H1 (cell line): ENCODE measurements at regions not wholly inside any gene's neighbourhood (a gene's known extent, or its start where the extent isn't known, plus 50 kb on each side); places are given as distances from the start of the nearest gene placed in this dataset.
"Not testable (repeated sequence)": the region's sequence is repeated elsewhere in the genome, so short reads cannot be mapped to it uniquely, and the experiment has no call there.

Source experiments
- CTCF ChIA-PET: fragments of 300-600 bp; sonication (Branson Sonifier 250); formaldehyde crosslinking; loops from one replicate; lab custom pipeline; 2021; ENCODE audit not compliant: partially characterized antibody; lab: Charles Lee
- POLR2A ChIA-PET: fragments of 300-600 bp; sonication (Branson Sonifier 250); formaldehyde crosslinking; loops from one replicate; lab custom pipeline; 2021; ENCODE audit warnings: inconsistent platforms; ENCODE audit not compliant: partially characterized antibody; lab: Charles Lee
- DNase-seq, 2 experiments: peaks; one replicate each; pipeline versions ENCODE4 v3.0.0 to v3.0.0-alpha.2; 2010 to 2022; ENCODE audit warnings: low spot score in 2 of 2, low read depth in 1 of 2, mixed read lengths in 1 of 2
- FAIRE-seq: peaks from 2 replicates; lab custom pipeline; 2011; peaks lifted over from hg19 to GRCh38; lab: Jason Lieb, UNC
- H2AFZ ChIP-seq: 2 replicates; pipeline ENCODE4 v1.8.1; 2012; ENCODE audit warnings: low read length, inconsistent platforms
- H2AK5ac ChIP-seq: 2 replicates; pipeline ENCODE4 v1.6.1; 2013; ENCODE audit warnings: low read depth, low read length
- H2BK120ac ChIP-seq: replicated peaks from 2 replicates; pipeline ENCODE3; 2013; ENCODE audit warnings: low read depth, low read length, inconsistent platforms
- H2BK12ac ChIP-seq: 2 replicates; pipeline ENCODE4 v1.6.1; 2013; ENCODE audit warnings: low read depth, low read length
- H2BK15ac ChIP-seq: 2 replicates; pipeline ENCODE4 v1.6.1; 2013; ENCODE audit warnings: low read length
- H2BK20ac ChIP-seq: 2 replicates; pipeline ENCODE4 v1.6.1; 2013; ENCODE audit warnings: low read length
- H2BK5ac ChIP-seq: 2 replicates; pipeline ENCODE4 v1.6.1; 2013; ENCODE audit warnings: low read depth, low read length
- H3K14ac ChIP-seq: 2 replicates; pipeline ENCODE4 v1.6.1; 2013; ENCODE audit warnings: inconsistent platforms; ENCODE audit not compliant: insufficient read length
- H3K18ac ChIP-seq: 2 replicates; pipeline ENCODE4 v1.6.1; 2013; ENCODE audit warnings: low read length; ENCODE audit errors: extremely low read depth
- H3K23ac ChIP-seq: 2 replicates; pipeline ENCODE4 v1.6.1; 2013; ENCODE audit warnings: inconsistent platforms; ENCODE audit not compliant: insufficient read length
- H3K23me2 ChIP-seq: 2 replicates; pipeline ENCODE4 v1.6.1; 2013; ENCODE audit warnings: low read depth, low read length
- H3K27ac ChIP-seq: 2 replicates; pipeline ENCODE4 v1.6.1; 2011; ENCODE audit warnings: low read depth, low read length, inconsistent platforms
- H3K27me3 ChIP-seq, 4 experiments: replicated peaks in 1 of 4; 1 replicate in 1 of 4; 2 replicates in 3 of 4; pipeline versions ENCODE4 v1.6.1 to v1.8.1; 2011 to 2013; ENCODE audit warnings: low read length in 3 of 4, mild to moderate bottlenecking in 3 of 4, inconsistent platforms in 2 of 4, mixed read lengths in 2 of 4, moderate library complexity in 1 of 4; ENCODE audit not compliant: control insufficient read depth in 3 of 4, insufficient read depth in 3 of 4; ENCODE audit errors: extremely low read depth in 1 of 4
- H3K36me3 ChIP-seq, 4 experiments: 2 replicates each; pipeline versions ENCODE4 v1.6.1 to v1.8.1; 2011 to 2013; ENCODE audit warnings: mild to moderate bottlenecking in 4 of 4, low read length in 3 of 4, moderate library complexity in 2 of 4, control low read depth in 1 of 4, inconsistent platforms in 1 of 4; ENCODE audit not compliant: insufficient read depth in 4 of 4, control insufficient read depth in 2 of 4
- H3K4ac ChIP-seq: replicated peaks from 2 replicates; pipeline ENCODE3; 2013; ENCODE audit warnings: low read length, low read depth, mixed read lengths, inconsistent platforms; ENCODE audit not compliant: insufficient read length
- H3K4me1 ChIP-seq, 4 experiments: replicated peaks in 1 of 4; 1 replicate in 1 of 4; 2 replicates in 3 of 4; pipeline versions ENCODE4 v1.6.1 to v1.8.1; 2011 to 2013; ENCODE audit warnings: low read length in 3 of 4, inconsistent platforms in 2 of 4, mixed read lengths in 1 of 4; ENCODE audit not compliant: insufficient read depth in 4 of 4, control insufficient read depth in 3 of 4
- H3K4me2 ChIP-seq, 2 experiments: 2 replicates each; pipeline versions ENCODE4 v1.6.1 to v1.8.1; 2011 to 2013; ENCODE audit warnings: low read depth in 2 of 2, low read length in 2 of 2, control low read depth in 1 of 2, inconsistent platforms in 1 of 2, mild to moderate bottlenecking in 1 of 2; ENCODE audit not compliant: insufficient read depth in 1 of 2
- H3K4me3 ChIP-seq, 4 experiments: fragments of 200-600, 300-600 bp in 1 of 4; sonication (generic), shearing (Covaris generic), sonication (Bioruptor Twin) in 1 of 4; 2 replicates each; pipeline versions ENCODE4 v1.5.1 to v1.8.1; 2011 to 2016; ENCODE audit warnings: low read length in 4 of 4, low read depth in 3 of 4, control low read depth in 2 of 4, inconsistent platforms in 2 of 4, mild to moderate bottlenecking in 2 of 4, mixed read lengths in 1 of 4, moderate library complexity in 1 of 4; ENCODE audit not compliant: insufficient read depth in 2 of 4; ENCODE audit errors: extremely low read depth in 1 of 4
- H3K56ac ChIP-seq: replicated peaks from 2 replicates; pipeline ENCODE3; 2013; ENCODE audit warnings: low read depth, mild to moderate bottlenecking, mixed read lengths, low read length, inconsistent platforms; ENCODE audit not compliant: insufficient read length
- H3K79me1 ChIP-seq: 2 replicates; pipeline ENCODE4 v1.6.1; 2013; ENCODE audit warnings: low read depth, low read length, control low read depth
- H3K79me2 ChIP-seq, 2 experiments: 2 replicates each; pipeline versions ENCODE4 v1.6.1 to v1.8.1; 2012 to 2013; ENCODE audit warnings: low read length in 2 of 2, mild to moderate bottlenecking in 2 of 2, inconsistent platforms in 1 of 2; ENCODE audit not compliant: insufficient read depth in 2 of 2, control insufficient read depth in 1 of 2
- H3K9ac ChIP-seq, 4 experiments: replicated peaks in 1 of 4; 1 replicate in 1 of 4; 2 replicates in 3 of 4; pipeline versions ENCODE4 v1.6.1 to v1.8.1; 2011 to 2013; ENCODE audit warnings: low read depth in 3 of 4, low read length in 3 of 4, control low read depth in 2 of 4, mild to moderate bottlenecking in 2 of 4, moderate library complexity in 2 of 4, inconsistent platforms in 1 of 4; ENCODE audit errors: extremely low read depth in 1 of 4
- H3K9me3 ChIP-seq, 2 experiments: 2 replicates each; pipeline versions ENCODE4 v1.6.1 to v1.8.1; 2012 to 2013; ENCODE audit warnings: mild to moderate bottlenecking in 2 of 2, moderate library complexity in 2 of 2, control low read depth in 1 of 2, inconsistent platforms in 1 of 2, low read depth in 1 of 2, low read length in 1 of 2, mixed read lengths in 1 of 2; ENCODE audit not compliant: insufficient read depth in 2 of 2
- H4K20me1 ChIP-seq, 2 experiments: replicated peaks in 1 of 2; 2 replicates each; pipeline versions ENCODE3 to v1.8.1; 2011 to 2013; ENCODE audit warnings: inconsistent platforms in 2 of 2, low read length in 2 of 2, mild to moderate bottlenecking in 1 of 2; ENCODE audit not compliant: insufficient read depth in 2 of 2, control insufficient read depth in 1 of 2
- H4K5ac ChIP-seq: 2 replicates; pipeline ENCODE4 v1.6.1; 2013; ENCODE audit warnings: low read length, low read depth, mixed read lengths, inconsistent platforms; ENCODE audit not compliant: insufficient read length
- H4K8ac ChIP-seq: 2 replicates; pipeline ENCODE4 v1.8.0; 2013; ENCODE audit warnings: mild to moderate bottlenecking, moderate library complexity, low read length, inconsistent platforms; ENCODE audit not compliant: insufficient read depth; ENCODE audit errors: extremely low read depth
- H4K91ac ChIP-seq: replicated peaks from 2 replicates; pipeline ENCODE3; 2013; ENCODE audit warnings: low read length, mixed read lengths, inconsistent platforms; ENCODE audit not compliant: insufficient read length
- CREB1 ChIP-seq: IDR thresholded peaks from 2 replicates; pipeline ENCODE4 v1.6.1; 2012; ENCODE audit warnings: inconsistent platforms
- EZH2 ChIP-seq: fragments of 200-600 bp; sonication (generic); IDR thresholded peaks from 2 replicates; pipeline ENCODE4 v1.7.1; 2012; ENCODE audit warnings: low read depth, mild to moderate bottlenecking, moderate library complexity, low read length, inconsistent platforms; ENCODE audit not compliant: severe bottlenecking
- SAP30 ChIP-seq: fragments of 300-600 bp; sonication (generic); IDR thresholded peaks from 2 replicates; pipeline ENCODE4 v1.7.1; 2012; ENCODE audit warnings: low read length, moderate library complexity, mild to moderate bottlenecking, inconsistent platforms; ENCODE audit not compliant: insufficient read depth, insufficient replicate concordance
- SP1 ChIP-seq: IDR thresholded peaks from 2 replicates; pipeline ENCODE4 v1.6.1; 2011; ENCODE audit warnings: low read depth, low read length
- TEAD4 ChIP-seq: IDR thresholded peaks from 2 replicates; pipeline ENCODE4 v1.6.1; 2012; ENCODE audit warnings: low read depth, low read length, inconsistent platforms, mixed read lengths
- WGBS, 2 experiments: shearing (Covaris generic) in 1 of 2; methylation state at CpG; one replicate each; pipeline versions ENCODE4 v1.1.6 to v1.1.7; 2013 to 2015; ENCODE audit warnings: low lambda C conversion rate in 2 of 2, mixed read lengths in 2 of 2, inconsistent platforms in 1 of 2, low coverage in 1 of 2, missing lambda C conversion rate in 1 of 2; ENCODE audit not compliant: insufficient replicate concordance in 2 of 2, insufficient coverage in 1 of 2, insufficient read length in 1 of 2; ENCODE audit errors: extremely low coverage in 1 of 2, missing lambda C conversion rate in 1 of 2; 5-methylcytosine and 5-hydroxymethylcytosine counted together

DNA sequence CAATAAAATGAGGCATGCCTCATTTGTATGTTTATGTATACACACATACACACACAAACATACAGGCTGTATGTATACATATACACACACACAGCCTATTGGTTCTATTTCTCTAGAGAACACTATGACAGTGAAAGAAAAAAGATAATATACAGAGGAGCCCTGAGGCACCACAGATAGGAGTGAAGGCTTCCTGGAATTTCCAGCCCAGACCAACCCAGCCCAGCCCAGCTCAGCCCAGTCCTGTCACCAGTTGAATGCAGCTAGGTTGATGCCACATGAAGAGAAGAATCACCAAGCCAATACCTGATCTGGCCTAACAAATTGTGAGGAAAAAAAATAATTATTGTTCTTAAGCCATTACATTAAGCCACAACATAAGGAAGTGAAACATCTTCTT, 126.9 kb upstream of the PDE4D start (continued):
- TF ChIP-seq CREB1 (no peak), TEAD4 (no peak), EZH2 (no peak), SAP30 (no peak), SP1 (no peak)

DNA sequence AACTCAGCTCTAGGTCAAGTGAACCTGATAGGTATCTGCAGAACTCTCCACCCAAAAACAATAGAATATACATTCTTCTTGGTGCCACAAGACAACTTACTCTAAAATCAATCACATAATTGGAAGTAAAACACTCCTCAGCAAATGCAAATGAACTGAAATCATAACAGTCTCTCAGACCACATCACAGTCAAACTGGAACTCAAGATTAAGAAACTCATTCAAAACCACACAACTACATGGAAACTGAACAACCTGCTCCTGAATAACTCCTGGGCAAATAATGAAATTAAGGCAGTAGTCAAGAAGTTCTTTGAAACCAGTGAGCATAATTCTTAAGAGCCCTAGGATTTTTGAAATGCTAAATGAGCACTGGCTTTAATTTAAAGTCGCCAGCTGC, 125.4 kb upstream of the PDE4D start:
- H2BK5ac ChIP-seq, H3K18ac ChIP-seq, H4K20me1 ChIP-seq, H2BK15ac ChIP-seq, H3K9ac ChIP-seq, H3K4ac ChIP-seq, H4K5ac ChIP-seq, DNase-seq, H3K56ac ChIP-seq, POLR2A ChIA-PET, H2AFZ ChIP-seq, H4K8ac ChIP-seq, H3K9me3 ChIP-seq, H2AK5ac ChIP-seq, H3K79me2 ChIP-seq, H3K27me3 ChIP-seq, FAIRE-seq, H2BK20ac ChIP-seq, H3K4me1 ChIP-seq, H3K79me1 ChIP-seq, H3K4me3 ChIP-seq, H3K27ac ChIP-seq, H3K36me3 ChIP-seq, H2BK12ac ChIP-seq, H4K91ac ChIP-seq, H3K23me2 ChIP-seq, H3K14ac ChIP-seq, H3K4me2 ChIP-seq, H2BK120ac ChIP-seq, H3K23ac ChIP-seq: not testable (repeated sequence)
- CTCF ChIA-PET: interaction anchor here (1.0 kb wide), 1 partner anchor 269 kb away, joined by 4 read pairs; no protein-coding TSS in a partner anchor
- WGBS, 2 experiments: 79% methylated on average over 1 of the region's 1 CpG; no CpG with 5 or more reads in 1 of the 2 experiments
